Astrocyte of the spinal cord (primary cell): ENCODE measurements at regions not wholly inside any gene's neighbourhood (a gene's known extent, or its start where the extent isn't known, plus 50 kb on each side); places are given as distances from the start of the nearest gene placed in this dataset.

Experiments
- DNase-seq: peaks from one replicate; pipeline ENCODE4 v3.0.0; 2011; ENCODE audit warnings: low read depth, low spot score
- H3K4me3 ChIP-seq: 2 replicates; pipeline ENCODE4 v1.5.1; 2011; ENCODE audit warnings: low read depth, mild to moderate bottlenecking, low read length, moderate library complexity
- CTCF ChIP-seq: IDR thresholded peaks from 2 replicates; pipeline ENCODE4 v1.5.1; 2012; ENCODE audit warnings: low read depth, mild to moderate bottlenecking, low read length, inconsistent platforms
- in situ Hi-C: cut with HindIII; loops from 2 replicates; pipeline ENCODE4 v1.10.0; 2017; ENCODE audit warnings: low sequenced_read_pairs

GRCh38 chr12:88994537-88994936 lies 357.8 kb downstream of the DUSP6 start:
- no peak for TF ChIP-seq CTCF
- in situ Hi-C loops, result no loop called here
- no peak overlapping the region for H3K4me3 ChIP-seq
- no peak for DNase-seq

GRCh38 chr12:88993651-88994050 lies 358.6 kb downstream of the DUSP6 start:
- DNase-seq, result peak; percentile 78
- H3K4me3 ChIP-seq, result no peak overlapping the region
- in situ Hi-C loops, result no loop called here
- TF ChIP-seq CTCF, result peak; percentile 48

- TF ChIP-seq CTCF, result no peak
- DNase-seq, result no peak
- in situ Hi-C loops, result no loop called here
- no peak overlapping the region for H3K4me3 ChIP-seq
These were observed 366.2 kb downstream of the DUSP6 start for GRCh38 chr12:88986056-88986455.

- H3K4me3 ChIP-seq, result no peak overlapping the region
- no peak for DNase-seq
- no peak for TF ChIP-seq CTCF
- in situ Hi-C loops, result no loop called here
These were observed 366.7 kb downstream of the DUSP6 start for GRCh38 chr12:88985631-88986030.

- no peak overlapping the region for H3K4me3 ChIP-seq
- in situ Hi-C loops, result no loop called here
- DNase-seq, result peak; percentile 23
- no peak for TF ChIP-seq CTCF
These were observed 367.3 kb downstream of the DUSP6 start for GRCh38 chr12:88985011-88985410.

GRCh38 chr12:88982694-88983093 lies 369.6 kb downstream of the DUSP6 start:
- in situ Hi-C loops, result no loop called here
- no peak for DNase-seq
- TF ChIP-seq CTCF, result no peak

GRCh38 chr12:88977115-88977514 lies 375.2 kb downstream of the DUSP6 start:
- DNase-seq, result no peak
- no peak overlapping the region for H3K4me3 ChIP-seq
- in situ Hi-C loops, result no loop called here
- no peak for TF ChIP-seq CTCF

More at GRCh38 chr12:88982694-88983093, 369.6 kb downstream of the DUSP6 start:
- H3K4me3 ChIP-seq, result no peak overlapping the region
